Fibroblast of skin of right quadriceps (primary cell): ENCODE measurements at regions not wholly inside any gene's neighbourhood (a gene's known extent, or its start where the extent isn't known, plus 50 kb on each side); places are given as distances from the start of the nearest gene placed in this dataset.
A peak's percentile ranks its signal among the peaks of the same experiment; 100 is the strongest.
"Not testable (repeated sequence)": the region's sequence is repeated elsewhere in the genome, so short reads cannot be mapped to it uniquely, and the experiment has no call there.

ENCODE experiments used
- DNase-seq: peaks from one replicate; pipeline ENCODE4 v3.0.0-alpha.2; 2013

GRCh38 chr17:71849783-71850768 lies 270.7 kb upstream of the SOX9 start:
- no peak for DNase-seq

DNA sequence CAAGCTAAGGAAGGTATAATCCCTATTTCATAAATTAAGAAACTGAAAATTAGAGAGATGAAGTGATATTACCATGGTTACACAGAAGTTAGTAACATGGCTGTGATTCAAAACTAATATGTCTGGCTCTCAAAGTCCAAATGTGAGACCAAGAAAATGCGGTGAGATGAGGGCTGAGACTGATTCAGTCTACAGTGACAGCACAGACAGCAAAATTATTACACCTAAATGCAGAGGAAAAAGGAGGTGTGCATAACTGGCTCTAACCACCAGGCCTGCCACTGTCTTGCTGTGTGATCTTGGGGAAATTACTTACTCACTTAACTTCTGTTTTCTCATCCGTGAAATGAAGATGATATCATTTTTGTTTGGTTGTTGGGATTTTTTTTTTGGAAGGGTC lies 270.0 kb upstream of the SOX9 start:
- no peak for DNase-seq

DNA sequence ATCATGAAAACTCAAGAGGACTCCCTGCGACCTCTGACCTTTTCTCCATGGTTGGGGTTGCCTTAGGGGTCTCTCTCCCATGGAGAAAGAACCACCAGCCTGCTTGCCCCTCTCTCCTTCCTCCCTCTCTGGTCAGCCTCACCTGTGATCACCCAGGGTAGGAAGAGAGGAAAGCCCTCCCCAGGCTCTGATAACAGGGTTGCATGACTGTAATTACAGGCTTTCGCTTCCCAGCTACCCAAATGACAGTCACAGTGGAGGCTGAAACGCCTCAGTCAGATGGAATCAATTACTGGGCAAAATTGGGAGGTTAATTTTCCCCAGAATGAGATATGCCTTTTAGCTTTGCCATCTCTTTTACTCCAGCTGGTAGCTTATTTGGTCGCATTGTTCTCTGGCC lies 265.8 kb upstream of the SOX9 start:
- no peak for DNase-seq

- no peak for DNase-seq
Observed at GRCh38 chr17:71864755-71865154, 256.1 kb upstream of the SOX9 start.

DNA sequence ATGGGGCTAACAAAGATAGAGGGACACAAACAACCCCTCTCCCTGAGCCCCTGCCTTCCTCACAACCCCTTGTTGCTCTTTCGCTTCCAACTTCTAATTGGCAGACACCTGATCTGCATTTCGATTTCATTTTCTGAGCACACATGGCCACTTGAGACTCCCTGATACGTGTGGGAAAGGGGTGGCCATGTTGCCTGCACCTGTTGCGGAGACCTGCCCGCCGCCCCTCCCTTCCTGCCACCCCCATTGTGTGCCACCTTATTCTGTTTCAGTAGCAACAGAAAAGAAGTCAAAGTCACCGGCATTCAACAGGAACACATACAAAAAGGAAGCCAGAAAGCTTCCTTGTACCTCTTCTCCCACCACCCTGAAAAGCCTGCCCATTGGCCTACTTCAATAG lies 254.7 kb upstream of the SOX9 start:
- DNase-seq = no peak

- DNase-seq = no peak
Observed at GRCh38 chr17:71869293-71869692, 251.5 kb upstream of the SOX9 start.

DNA sequence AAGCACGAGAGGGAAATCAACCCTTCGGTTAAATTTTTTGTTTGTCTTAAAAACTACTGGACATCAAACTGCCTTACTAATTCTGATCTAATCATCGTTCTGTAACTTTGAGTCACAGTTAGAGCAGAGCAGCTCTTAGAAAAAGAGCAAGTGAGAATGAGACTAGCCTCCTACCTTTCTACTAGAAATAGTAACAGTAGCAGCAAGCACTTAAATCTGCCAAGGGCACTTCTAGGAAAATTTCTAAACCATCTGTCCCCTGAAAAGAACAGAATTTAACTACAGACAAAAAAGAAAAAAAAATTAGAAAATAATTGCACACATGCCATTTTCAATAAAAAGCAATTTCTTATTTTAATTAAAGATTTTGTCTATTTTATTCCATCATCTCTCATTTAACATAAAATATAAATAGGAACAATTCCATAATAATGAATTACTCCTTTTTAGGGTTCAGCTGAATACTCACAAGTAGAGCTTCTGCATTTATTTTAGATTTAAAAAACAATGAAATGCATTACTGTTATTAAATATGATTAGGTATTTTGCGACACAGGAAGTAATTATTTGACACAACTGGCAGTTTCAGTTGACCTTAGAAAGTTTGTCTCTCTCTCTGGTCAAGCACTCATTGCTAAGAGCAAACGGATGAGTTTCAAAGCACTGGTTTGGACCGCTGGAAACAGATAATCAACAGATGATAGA lies 250.8 kb upstream of the SOX9 start:
- DNase-seq = no peak

DNA sequence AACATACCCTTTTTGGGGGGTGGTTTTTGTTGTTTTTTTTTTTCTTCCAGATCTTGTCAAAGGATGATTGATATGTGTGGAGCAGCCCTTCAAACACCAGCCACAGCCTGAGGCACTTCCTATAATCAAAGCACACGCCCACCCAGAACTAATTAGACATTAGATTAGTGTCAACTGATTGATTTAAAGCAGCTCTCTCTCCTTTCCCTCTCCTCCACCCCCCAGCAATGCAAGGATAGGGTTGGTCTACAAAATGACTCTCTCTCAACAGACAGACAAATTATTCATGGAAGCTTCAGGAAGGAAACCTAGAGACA lies 250.3 kb upstream of the SOX9 start:
- no peak for DNase-seq

DNA sequence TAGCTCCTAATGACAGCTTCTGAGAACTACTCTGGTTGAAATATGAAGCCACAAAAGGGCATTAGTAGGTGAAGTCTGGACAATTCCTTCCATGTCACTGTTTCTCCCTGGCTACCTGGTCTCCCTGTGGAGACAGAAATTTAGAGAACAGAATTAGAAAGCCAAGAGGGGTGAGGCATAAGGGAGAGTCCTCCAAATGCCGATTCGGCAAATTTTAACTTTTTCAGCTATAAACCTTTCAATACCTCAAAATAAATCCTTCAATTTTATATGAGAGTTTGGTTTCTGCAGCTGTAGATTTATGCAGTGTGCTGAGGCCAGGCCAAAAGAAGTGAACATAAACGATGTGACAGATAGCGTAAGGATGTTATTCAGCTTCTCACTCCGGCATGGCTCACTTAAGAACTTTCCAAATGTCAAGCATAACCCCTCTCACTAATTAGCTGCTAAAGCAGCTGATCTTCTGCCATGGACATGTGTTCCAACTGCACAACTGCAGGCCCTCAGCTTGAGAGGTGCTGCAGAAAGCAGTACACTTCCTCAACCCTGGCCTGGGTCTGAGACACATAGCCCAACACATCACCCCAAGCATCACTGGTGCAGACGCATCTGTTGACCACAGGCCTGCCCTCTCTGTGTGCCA lies 247.9 kb upstream of the SOX9 start:
- no peak for DNase-seq

- DNase-seq = not testable (repeated sequence)
Observed at GRCh38 chr17:71874773-71875172, 246.0 kb upstream of the SOX9 start.

- no peak for DNase-seq
Observed at GRCh38 chr17:71878271-71878670, 242.5 kb upstream of the SOX9 start.

- DNase-seq = no peak
Observed at GRCh38 chr17:71878998-71879397, 241.8 kb upstream of the SOX9 start.

GRCh38 chr17:71881041-71881440 lies 239.8 kb upstream of the SOX9 start:
- no peak for DNase-seq

GRCh38 chr17:71881581-71881980 lies 239.2 kb upstream of the SOX9 start:
- DNase-seq = no peak

DNA sequence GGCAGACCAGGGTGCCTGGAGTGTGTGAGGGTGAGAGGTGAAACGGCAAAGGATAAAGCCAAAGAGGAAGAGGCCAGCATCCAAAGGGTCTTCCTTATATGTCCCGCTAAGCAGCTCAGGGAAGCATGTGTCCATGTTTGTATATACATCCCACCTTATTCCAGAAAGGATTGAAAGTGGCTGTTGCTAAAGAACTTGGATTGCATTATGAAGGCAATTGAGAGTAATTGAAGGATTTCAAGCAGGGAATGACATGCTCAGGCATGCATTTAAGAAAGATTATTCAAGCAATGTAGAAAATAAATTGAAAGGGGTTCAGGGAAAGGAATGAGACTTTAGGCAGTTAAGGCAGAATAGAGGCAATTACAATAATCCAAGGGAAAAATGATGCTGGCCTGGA lies 237.6 kb upstream of the SOX9 start:
- no peak for DNase-seq

DNA sequence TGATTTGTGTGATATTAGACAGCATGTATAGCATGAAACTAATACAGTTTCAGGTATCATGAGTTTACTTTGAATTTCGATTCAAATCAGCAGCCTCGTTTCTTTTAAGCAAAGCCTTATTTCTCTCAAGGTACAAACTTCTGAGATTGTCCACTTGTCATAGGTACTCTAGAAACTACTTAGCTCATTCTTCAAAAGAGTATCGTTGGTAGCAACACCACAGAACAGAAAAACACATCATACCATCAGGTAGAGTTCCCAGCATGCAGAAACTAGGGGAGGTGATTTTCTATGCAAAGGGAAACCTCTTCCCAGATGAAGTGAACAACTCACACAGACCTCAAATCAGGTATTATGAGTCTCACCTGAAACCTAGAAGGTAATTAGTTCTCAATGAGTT lies 237.0 kb upstream of the SOX9 start:
- no peak for DNase-seq

DNA sequence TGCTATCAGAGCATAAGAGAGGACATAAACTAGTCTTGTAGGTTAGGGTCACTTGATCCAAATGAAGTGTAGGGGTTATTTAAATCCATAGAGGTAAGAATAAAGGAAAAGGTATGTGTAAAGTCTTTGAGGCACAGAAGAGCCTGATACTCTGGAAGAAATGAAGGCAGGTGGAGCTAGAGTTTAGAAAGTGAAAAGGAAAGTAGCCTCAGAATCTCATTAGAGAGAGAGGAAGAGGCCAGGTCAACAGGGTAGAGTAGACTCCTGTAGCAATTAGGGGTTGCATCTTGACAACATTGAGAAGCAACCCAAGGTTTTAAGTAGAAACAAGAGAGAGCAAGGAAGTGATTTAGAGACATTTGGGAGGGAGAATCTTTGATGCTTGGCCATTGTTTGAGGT lies 235.2 kb upstream of the SOX9 start:
- DNase-seq = no peak

- DNase-seq = peak; percentile 9
Observed at GRCh38 chr17:71899317-71899716, 221.5 kb upstream of the SOX9 start.

- DNase-seq = no peak
Observed at GRCh38 chr17:71900621-71901229, 220.1 kb upstream of the SOX9 start.

DNA sequence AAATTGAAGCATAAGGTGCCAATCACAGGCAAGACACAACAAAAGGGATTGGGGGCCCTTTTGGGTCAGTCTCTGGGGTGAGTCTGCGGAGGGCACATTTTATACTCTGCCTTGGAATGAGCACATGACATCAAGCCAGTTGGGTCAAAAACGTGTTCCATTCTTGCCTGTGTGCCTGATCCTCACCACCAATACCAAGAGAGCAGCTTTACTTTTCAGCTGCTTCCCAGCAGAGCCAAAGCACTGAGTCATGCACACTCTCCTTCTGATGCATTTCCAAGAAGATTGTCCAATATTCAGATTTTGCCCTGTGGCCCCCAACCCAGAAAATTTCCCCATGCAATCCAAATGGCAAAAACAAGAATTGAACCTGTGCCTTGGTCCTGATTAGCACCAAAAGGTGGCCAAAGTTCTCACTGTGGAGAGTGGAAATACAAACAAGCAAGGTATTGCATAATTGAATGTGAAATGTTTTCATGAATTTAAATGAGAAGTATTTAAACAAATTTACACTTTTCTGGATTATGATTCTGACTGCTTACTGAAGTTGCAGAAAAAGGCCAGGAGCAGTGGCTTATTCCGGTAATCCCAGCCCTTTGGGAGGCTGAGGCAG lies 217.8 kb upstream of the SOX9 start:
- DNase-seq = no peak

DNA sequence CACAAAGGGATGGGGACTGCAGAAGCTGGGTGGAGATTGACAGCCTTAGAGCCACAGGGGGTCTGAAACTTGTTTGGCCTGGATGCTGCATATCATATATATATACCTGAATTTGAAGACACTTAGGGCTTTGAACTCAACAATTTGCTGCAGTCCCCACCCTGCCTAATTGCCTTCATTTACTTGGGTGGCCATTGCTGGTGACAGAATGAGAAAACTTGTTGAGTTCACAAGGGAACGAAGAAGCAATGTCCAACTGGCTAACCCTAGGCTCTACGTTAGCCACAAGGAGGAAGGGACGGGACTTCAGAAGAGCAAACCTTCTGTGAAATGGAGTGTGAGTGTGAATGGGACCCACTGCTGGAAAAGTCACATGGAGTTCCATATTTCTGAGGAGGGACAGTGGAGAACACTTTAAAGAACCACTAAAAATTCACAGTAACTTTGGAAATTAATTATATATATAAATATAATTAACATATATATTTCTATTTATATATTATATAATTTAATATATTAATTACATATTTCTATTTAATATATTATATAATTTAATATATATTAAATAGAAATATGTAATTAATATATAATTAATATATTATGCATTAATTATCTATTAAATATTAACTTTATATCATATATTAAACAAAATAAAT lies 215.3 kb upstream of the SOX9 start:
- no peak for DNase-seq

DNA sequence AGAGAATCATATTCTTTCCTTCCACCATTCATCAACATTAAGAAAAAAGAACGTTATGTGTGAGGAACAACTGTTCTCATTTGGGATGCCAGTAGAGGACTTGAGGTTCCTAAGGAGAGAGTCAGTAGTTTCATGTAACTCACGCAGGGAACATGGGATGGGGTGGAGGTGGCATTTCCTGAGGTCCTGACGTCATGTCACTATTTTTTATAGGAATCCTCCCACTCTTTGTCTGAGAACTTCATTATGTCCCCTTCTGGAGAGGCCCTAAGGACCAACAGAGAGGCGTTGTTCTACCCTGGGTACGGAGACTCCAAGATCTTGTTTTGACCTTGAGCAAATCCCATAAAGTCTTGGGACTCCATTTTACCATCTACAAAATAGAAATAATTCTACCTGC lies 211.7 kb upstream of the SOX9 start:
- DNase-seq = no peak

DNA sequence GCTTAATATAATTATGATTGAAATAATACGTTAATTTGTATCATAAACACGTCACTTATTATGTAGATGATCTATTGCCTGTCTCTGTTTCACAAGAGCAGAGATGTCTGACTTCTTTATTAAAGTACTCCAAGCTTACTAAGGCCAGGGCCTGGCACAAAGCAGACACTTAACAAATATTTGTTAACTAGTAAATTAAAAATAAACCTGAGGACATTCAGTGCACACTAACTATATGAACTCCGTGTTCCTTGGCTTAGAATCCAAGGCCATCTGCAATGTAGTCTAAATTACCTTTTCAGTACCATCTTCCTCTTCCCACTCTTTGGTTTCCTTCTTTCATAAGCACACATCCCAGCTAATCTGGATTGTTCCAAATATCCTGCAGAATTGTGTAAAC lies 210.8 kb upstream of the SOX9 start:
- DNase-seq = no peak
